Prostate gland (tissue), 2 donors: ENCODE measurements at regions not wholly inside any gene's neighbourhood (a gene's known extent, or its start where the extent isn't known, plus 50 kb on each side); places are given as distances from the start of the nearest gene placed in this dataset.

ENCODE experiments used
- DNase-seq: peaks from one replicate; pipeline ENCODE4 v3.0.0-alpha.2; 2019; ENCODE audit warnings: low spot score
- H3K27ac ChIP-seq, 2 donors: fragments of 200-600 bp; sonication (generic); 2 replicates each; pipeline ENCODE4 v1.5.1; 2017 to 2019
- H3K27me3 ChIP-seq: fragments of 200-600 bp; sonication (generic); replicated peaks from 2 replicates; pipeline ENCODE4 v1.5.1; 2019; ENCODE audit not compliant: insufficient read depth
- H3K36me3 ChIP-seq, 2 donors: fragments of 200-600 bp; sonication (generic); 1 replicate in 1 of 2; 2 replicates in 1 of 2; pipeline versions ENCODE4 v1.5.1 to v1.8.1; 2017 to 2019
- H3K4me1 ChIP-seq: fragments of 200-600 bp; sonication (generic); replicated peaks from 2 replicates; pipeline ENCODE4 v1.5.1; 2019
- H3K4me3 ChIP-seq, 2 donors: fragments of 200-600 bp; sonication (generic); 2 replicates each; pipeline ENCODE4 v1.5.1; 2017 to 2019
- H3K9me3 ChIP-seq: fragments of 200-600 bp; sonication (generic); 2 replicates; pipeline ENCODE4 v1.5.1; 2017
- POLR2A ChIP-seq: fragments of 450-650 bp; IDR thresholded peaks from one replicate; pipeline ENCODE4 v1.6.1; 2016; ENCODE audit warnings: antibody characterized with exemption, mild to moderate bottlenecking
- POLR2AphosphoS5 ChIP-seq: sonication (generic); formaldehyde crosslinking; IDR thresholded peaks from one replicate; pipeline ENCODE4 v1.6.1; 2017; ENCODE audit warnings: antibody characterized with exemption
- WGBS: methylation state at CpG from one replicate; pipeline ENCODE4 v1.1.5; 2018; 5-methylcytosine and 5-hydroxymethylcytosine counted together
- intact Hi-C: fragments of 100-400 bp; cut with DNase I; formaldehyde crosslinking; loops from one replicate; pipeline ENCODE4 v1.14.2; 2022
- TF ChIP-seq, protein P1 (sequence below), 4 experiments: fragments of 200-600 bp in 2 of 4; fragments of 450-650 bp in 2 of 4; sonication (generic) in 2 of 4; IDR thresholded peaks; 1 replicate in 3 of 4; 2 replicates in 1 of 4; pipeline ENCODE4 v1.5.1; 2016 to 2019; ENCODE audit warnings: antibody characterized with exemption in 4 of 4, mild to moderate bottlenecking in 2 of 4, moderate library complexity in 2 of 4

- H3K27ac ChIP-seq = no peak overlapping the region
- intact Hi-C loops = no loop called here
- no peaks in the 10 kb centered on the region for H3K27me3 ChIP-seq
- no peaks in the 10 kb centered on the region for H3K9me3 ChIP-seq
- no peaks in the 10 kb centered on the region for H3K4me1 ChIP-seq
- H3K36me3 ChIP-seq = no peaks in the 10 kb centered on the region
- no peak for DNase-seq
- H3K4me3 ChIP-seq = no peak overlapping the region
- TF ChIP-seq, protein P1, sequence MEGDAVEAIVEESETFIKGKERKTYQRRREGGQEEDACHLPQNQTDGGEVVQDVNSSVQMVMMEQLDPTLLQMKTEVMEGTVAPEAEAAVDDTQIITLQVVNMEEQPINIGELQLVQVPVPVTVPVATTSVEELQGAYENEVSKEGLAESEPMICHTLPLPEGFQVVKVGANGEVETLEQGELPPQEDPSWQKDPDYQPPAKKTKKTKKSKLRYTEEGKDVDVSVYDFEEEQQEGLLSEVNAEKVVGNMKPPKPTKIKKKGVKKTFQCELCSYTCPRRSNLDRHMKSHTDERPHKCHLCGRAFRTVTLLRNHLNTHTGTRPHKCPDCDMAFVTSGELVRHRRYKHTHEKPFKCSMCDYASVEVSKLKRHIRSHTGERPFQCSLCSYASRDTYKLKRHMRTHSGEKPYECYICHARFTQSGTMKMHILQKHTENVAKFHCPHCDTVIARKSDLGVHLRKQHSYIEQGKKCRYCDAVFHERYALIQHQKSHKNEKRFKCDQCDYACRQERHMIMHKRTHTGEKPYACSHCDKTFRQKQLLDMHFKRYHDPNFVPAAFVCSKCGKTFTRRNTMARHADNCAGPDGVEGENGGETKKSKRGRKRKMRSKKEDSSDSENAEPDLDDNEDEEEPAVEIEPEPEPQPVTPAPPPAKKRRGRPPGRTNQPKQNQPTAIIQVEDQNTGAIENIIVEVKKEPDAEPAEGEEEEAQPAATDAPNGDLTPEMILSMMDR (IDR thresholded peaks at IDR 0.05) = no peak
- TF ChIP-seq POLR2A (no peak), POLR2AphosphoS5 (no peak)
- WGBS = 96% methylated on average over 6 of the region's 6 CpGs
These were observed 264.8 kb downstream of the CETN3 start for GRCh38 chr5:90144625-90145327.

- 92% methylated on average over 1 of the region's 1 CpG for WGBS
- no peaks in the 10 kb centered on the region for H3K9me3 ChIP-seq
- H3K36me3 ChIP-seq = no peaks in the 10 kb centered on the region
- no peak for DNase-seq
- intact Hi-C loops = no loop called here
- no peaks in the 10 kb centered on the region for H3K27me3 ChIP-seq
- TF ChIP-seq POLR2AphosphoS5 = no peak
- TF ChIP-seq, protein P1 (IDR thresholded peaks at IDR 0.05) = no peak
- TF ChIP-seq POLR2A = no peak
- H3K4me3 ChIP-seq = no peak overlapping the region
- no peak overlapping the region for H3K27ac ChIP-seq
- H3K4me1 ChIP-seq = no peaks in the 10 kb centered on the region
These were observed 267.0 kb downstream of the CETN3 start for GRCh38 chr5:90142541-90142940.

DNA sequence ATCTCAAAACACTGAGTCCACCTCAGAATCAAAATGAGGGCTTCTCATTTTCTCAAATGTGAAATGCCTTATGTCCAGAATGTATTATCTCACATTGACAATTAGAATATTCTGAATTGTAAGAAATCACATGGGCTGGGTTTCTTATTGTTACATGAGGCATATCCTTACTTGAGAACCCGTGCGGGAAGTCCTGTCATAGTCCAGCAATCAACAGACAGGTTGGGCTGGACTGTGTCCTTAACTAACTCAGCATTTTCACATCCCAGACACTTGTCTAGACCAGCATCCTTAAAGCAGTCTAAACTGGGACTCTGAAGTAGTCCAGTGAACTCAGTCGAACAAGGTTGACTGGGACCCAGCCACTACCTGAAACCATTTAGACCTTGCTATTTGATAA lies 267.6 kb downstream of the CETN3 start:
- 94% methylated on average over 3 of the region's 3 CpGs for WGBS
- Histone ChIP-seq H3K36me3 (no peaks in the 10 kb centered on the region), H3K4me1 (no peaks in the 10 kb centered on the region), H3K9me3 (no peaks in the 10 kb centered on the region), H3K27ac (no peak overlapping the region), H3K27me3 (no peaks in the 10 kb centered on the region), H3K4me3 (no peak overlapping the region)
- no peak for DNase-seq
- intact Hi-C loops = no loop called here
- TF ChIP-seq POLR2A (no peak), POLR2AphosphoS5 (no peak)
- TF ChIP-seq, protein P1 (IDR thresholded peaks at IDR 0.05) = no peak

DNA sequence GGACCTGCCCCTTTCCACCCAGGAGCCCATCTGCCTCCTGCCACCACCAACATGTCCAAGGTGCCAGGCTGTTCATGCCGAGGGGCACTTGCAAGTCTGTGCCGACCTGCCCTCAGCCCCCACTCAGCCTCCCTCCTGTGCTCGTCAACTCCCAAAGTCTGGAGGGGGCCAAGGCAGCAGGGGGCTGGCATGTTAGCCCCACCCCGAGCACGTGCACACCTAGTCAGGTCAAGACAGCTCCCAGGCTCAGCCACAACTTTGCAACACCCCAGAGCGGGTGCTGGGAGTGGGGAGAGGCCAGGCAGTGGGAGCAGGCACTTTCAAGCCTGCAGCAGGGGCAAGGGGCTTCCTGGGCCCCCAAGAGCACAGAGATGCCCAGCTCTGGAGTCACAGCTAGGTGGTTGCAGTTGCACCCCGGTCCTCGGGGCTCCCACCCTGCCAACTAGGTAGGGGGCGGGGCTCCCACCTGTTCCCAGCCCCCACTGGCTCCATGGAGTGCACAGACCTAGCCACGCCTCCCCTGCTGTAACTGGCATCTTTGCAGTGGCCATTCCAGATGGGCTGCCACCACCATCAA lies 272.5 kb downstream of the CETN3 start:
- 90% methylated on average over 9 of the region's 10 CpGs for whole genome bisulfite sequencing
- H3K4me1 ChIP-seq = no peaks in the 10 kb centered on the region
- no peaks in the 10 kb centered on the region for H3K9me3 ChIP-seq

GRCh38 chr5:90135779-90136378 lies 273.7 kb downstream of the CETN3 start:
- WGBS = 83% methylated on average over 7 of the region's 7 CpGs
- Histone ChIP-seq H3K4me3 (no peak overlapping the region), H3K4me1 (no peaks in the 10 kb centered on the region), H3K9me3 (no peaks in the 10 kb centered on the region), H3K27ac (no peak overlapping the region), H3K36me3 (no peaks in the 10 kb centered on the region), H3K27me3 (no peaks in the 10 kb centered on the region)
- TF ChIP-seq POLR2A = no peak
- no peak for DNase-seq
- intact Hi-C loops = no loop called here

More for the DNA sequence above, 272.5 kb downstream of the CETN3 start:
- intact Hi-C loops = no loop called here
- TF ChIP-seq POLR2AphosphoS5 = no peak
- DNase-seq = no peak
- no peak overlapping the region for H3K27ac ChIP-seq
- H3K4me3 ChIP-seq = no peak overlapping the region
- no peaks in the 10 kb centered on the region for H3K27me3 ChIP-seq
- H3K36me3 ChIP-seq = no peaks in the 10 kb centered on the region
